ENCODE measurements at regions not wholly inside any gene's neighbourhood (a gene's known extent, or its start where the extent isn't known, plus 50 kb on each side); places are given as distances from the start of the nearest gene placed in this dataset.

DNA sequence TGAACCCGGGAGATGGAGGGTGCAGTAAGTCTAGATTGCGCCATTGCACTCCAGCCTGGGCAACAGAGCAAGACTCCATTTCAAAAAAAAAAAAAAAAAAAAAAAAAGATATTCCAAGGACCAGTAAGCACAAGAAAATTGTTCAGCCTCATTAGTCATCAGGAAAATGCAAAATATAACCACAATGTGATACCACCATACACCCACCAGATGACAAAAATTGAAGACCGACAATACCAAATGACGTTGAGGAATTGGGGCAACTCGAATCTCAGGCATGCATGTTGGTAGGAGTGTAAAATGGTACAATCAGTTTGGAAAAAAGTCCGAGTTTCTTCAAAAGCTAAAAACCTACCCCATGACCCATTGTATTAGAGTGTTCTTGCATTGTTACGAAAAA, 130.2 kb upstream of the FAM9B start:
- ATAC-seq (no peak), DNase-seq (ENCODE audit: low spot score) (no peak)
- TF ChIP-seq, protein P1, sequence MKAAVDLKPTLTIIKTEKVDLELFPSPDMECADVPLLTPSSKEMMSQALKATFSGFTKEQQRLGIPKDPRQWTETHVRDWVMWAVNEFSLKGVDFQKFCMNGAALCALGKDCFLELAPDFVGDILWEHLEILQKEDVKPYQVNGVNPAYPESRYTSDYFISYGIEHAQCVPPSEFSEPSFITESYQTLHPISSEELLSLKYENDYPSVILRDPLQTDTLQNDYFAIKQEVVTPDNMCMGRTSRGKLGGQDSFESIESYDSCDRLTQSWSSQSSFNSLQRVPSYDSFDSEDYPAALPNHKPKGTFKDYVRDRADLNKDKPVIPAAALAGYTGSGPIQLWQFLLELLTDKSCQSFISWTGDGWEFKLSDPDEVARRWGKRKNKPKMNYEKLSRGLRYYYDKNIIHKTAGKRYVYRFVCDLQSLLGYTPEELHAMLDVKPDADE (IDR thresholded peaks at IDR 0.05), result no peak
- TF ChIP-seq JUNB (IDR thresholded peaks at IDR 0.05; ENCODE audit: unreplicated experiment), result no peak
- no peak for TF ChIP-seq POLR2AphosphoS5 (IDR thresholded peaks at IDR 0.05; ENCODE audit: low read depth)
- no peak for TF ChIP-seq STAT1 (IDR thresholded peaks at IDR 0.05; ENCODE audit: unreplicated experiment)
- no peak for TF ChIP-seq ZNF331 (CRISPR knock-in tag; IDR thresholded peaks at IDR 0.05; ENCODE audit: low read depth)
- TF ChIP-seq EZH2phosphoT487 (IDR thresholded peaks at IDR 0.05; ENCODE audit: unreplicated experiment), result no peak
- TF ChIP-seq, protein P2, sequence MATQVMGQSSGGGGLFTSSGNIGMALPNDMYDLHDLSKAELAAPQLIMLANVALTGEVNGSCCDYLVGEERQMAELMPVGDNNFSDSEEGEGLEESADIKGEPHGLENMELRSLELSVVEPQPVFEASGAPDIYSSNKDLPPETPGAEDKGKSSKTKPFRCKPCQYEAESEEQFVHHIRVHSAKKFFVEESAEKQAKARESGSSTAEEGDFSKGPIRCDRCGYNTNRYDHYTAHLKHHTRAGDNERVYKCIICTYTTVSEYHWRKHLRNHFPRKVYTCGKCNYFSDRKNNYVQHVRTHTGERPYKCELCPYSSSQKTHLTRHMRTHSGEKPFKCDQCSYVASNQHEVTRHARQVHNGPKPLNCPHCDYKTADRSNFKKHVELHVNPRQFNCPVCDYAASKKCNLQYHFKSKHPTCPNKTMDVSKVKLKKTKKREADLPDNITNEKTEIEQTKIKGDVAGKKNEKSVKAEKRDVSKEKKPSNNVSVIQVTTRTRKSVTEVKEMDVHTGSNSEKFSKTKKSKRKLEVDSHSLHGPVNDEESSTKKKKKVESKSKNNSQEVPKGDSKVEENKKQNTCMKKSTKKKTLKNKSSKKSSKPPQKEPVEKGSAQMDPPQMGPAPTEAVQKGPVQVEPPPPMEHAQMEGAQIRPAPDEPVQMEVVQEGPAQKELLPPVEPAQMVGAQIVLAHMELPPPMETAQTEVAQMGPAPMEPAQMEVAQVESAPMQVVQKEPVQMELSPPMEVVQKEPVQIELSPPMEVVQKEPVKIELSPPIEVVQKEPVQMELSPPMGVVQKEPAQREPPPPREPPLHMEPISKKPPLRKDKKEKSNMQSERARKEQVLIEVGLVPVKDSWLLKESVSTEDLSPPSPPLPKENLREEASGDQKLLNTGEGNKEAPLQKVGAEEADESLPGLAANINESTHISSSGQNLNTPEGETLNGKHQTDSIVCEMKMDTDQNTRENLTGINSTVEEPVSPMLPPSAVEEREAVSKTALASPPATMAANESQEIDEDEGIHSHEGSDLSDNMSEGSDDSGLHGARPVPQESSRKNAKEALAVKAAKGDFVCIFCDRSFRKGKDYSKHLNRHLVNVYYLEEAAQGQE (IDR thresholded peaks at IDR 0.05; ENCODE audit: unreplicated experiment), result no peak
- no peak for TF ChIP-seq ZNF114 (CRISPR knock-in tag; IDR thresholded peaks at IDR 0.05)
- TF ChIP-seq, protein P3, sequence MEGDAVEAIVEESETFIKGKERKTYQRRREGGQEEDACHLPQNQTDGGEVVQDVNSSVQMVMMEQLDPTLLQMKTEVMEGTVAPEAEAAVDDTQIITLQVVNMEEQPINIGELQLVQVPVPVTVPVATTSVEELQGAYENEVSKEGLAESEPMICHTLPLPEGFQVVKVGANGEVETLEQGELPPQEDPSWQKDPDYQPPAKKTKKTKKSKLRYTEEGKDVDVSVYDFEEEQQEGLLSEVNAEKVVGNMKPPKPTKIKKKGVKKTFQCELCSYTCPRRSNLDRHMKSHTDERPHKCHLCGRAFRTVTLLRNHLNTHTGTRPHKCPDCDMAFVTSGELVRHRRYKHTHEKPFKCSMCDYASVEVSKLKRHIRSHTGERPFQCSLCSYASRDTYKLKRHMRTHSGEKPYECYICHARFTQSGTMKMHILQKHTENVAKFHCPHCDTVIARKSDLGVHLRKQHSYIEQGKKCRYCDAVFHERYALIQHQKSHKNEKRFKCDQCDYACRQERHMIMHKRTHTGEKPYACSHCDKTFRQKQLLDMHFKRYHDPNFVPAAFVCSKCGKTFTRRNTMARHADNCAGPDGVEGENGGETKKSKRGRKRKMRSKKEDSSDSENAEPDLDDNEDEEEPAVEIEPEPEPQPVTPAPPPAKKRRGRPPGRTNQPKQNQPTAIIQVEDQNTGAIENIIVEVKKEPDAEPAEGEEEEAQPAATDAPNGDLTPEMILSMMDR (conservative IDR thresholded peaks at IDR 0.05; ENCODE audit: low read depth in 2 of 2), result no peak
- no peak for TF ChIP-seq EZH2 (IDR thresholded peaks at IDR 0.05; ENCODE audit: low read depth, unreplicated experiment)
- Mint-ChIP-seq H3K36me3 (ENCODE audit: low read depth) (peaks cover 4% of the 10 kb centered on the region; the same call in 2 of the 3 replicates), H3K4me3 (no peak overlapping the region), H3K9me3 (peaks cover 14% of the 10 kb centered on the region; the same call in 2 of the 3 replicates), H3K4me1 (peaks cover 4% of the 10 kb centered on the region; the same call in 1 of the 3 replicates), H3K27me3 (ENCODE audit: insufficient read depth, low read depth, poor library complexity) (no peaks in the 10 kb centered on the region), H3K27ac (no peak overlapping the region)
- Histone ChIP-seq H4K20me1 (replicated peaks; ENCODE audit: insufficient read depth) (no peaks in the 10 kb centered on the region), H3K9me2 (ENCODE audit: insufficient read depth) (no peaks in the 10 kb centered on the region), H3F3A (replicated peaks; ENCODE audit: low read depth) (no peaks in the 10 kb centered on the region), H3K27me3 (ENCODE audit: insufficient read depth) (no peaks in the 10 kb centered on the region), H2AFZ (no peak overlapping the region), H3K27ac (ENCODE audit: low read depth) (no peak overlapping the region), H3K36me3 (ENCODE audit: insufficient read depth) (no peaks in the 10 kb centered on the region), H3K4me1 (ENCODE audit: insufficient read depth) (0 out of 2 replicates have a peak, but pooled peaks cover 3% of the 10 kb centered on the region), H3K79me2 (replicated peaks; ENCODE audit: insufficient read depth) (no peaks in the 10 kb centered on the region), H3K4me3 (no peak overlapping the region), H3K4me2 (no peak overlapping the region)

All from GM23338 (cell line).